ENCODE measurements at regions not wholly inside any gene's neighbourhood (a gene's known extent, or its start where the extent isn't known, plus 50 kb on each side); places are given as distances from the start of the nearest gene placed in this dataset.

- TF ChIP-seq CTCF (IDR thresholded peaks at IDR 0.05; ENCODE audit: low read length) (no peak), EZH2 (IDR thresholded peaks at IDR 0.05; ENCODE audit: borderline replicate concordance, low read length) (no peak)
Measured at GRCh38 chr5:115417076-115417475, 120.6 kb upstream of the CCDC112 start.

Data from OCI-LY1 (cell line).